NB4 (cell line): ENCODE measurements at regions not wholly inside any gene's neighbourhood (a gene's known extent, or its start where the extent isn't known, plus 50 kb on each side); places are given as distances from the start of the nearest gene placed in this dataset.

ENCODE experiments used
- DNase-seq: peaks from one replicate; pipeline ENCODE4 v3.0.0; 2010; ENCODE audit warnings: low read depth
- H3K4me3 ChIP-seq: one replicate; pipeline ENCODE4 v1.5.1; 2011; ENCODE audit warnings: mild to moderate bottlenecking, low read depth, low read length, moderate library complexity
- MYC ChIP-seq: IDR thresholded peaks from 2 replicates; pipeline ENCODE4 v1.6.1; 2011; ENCODE audit warnings: low read depth, low read length
- POLR2A ChIP-seq: IDR thresholded peaks from 2 replicates; pipeline ENCODE4 v1.6.1; 2011; ENCODE audit warnings: mild to moderate bottlenecking; ENCODE audit not compliant: insufficient read length; ENCODE audit errors: extremely low read depth
- TF ChIP-seq, protein P1 (sequence below): IDR thresholded peaks from 2 replicates; pipeline ENCODE4 v1.6.1; 2011; ENCODE audit warnings: low read depth, low read length
- TF ChIP-seq, protein P2 (sequence below): IDR thresholded peaks from one replicate; pipeline ENCODE4 v1.5.1; 2012; ENCODE audit warnings: low read depth, low read length

DNA sequence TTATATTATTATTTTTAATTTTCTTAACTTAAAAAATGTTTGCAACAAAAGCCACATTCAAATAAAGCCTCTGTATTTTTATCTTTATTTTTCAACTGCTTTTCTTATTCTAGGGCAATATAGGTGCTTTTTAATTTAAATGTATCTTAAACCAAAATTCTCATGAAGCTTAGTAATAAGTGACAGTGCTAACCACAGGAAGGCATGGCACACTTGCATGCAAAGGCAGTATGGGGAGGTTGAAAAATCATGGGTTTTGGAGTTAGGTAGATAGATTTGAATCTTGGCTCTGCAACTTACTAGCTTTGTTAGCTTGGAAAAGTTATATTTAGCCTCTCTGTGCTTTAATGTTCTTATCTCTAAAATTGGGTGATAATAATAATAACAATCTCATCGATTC, 458.0 kb downstream of the DMAC1 start:
- no peak for DNase-seq
- no peak overlapping the region for H3K4me3 ChIP-seq
- TF ChIP-seq, protein P1, sequence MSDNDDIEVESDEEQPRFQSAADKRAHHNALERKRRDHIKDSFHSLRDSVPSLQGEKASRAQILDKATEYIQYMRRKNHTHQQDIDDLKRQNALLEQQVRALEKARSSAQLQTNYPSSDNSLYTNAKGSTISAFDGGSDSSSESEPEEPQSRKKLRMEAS = no peak
- TF ChIP-seq MYC (no peak), POLR2A (no peak)
- TF ChIP-seq, protein P2, sequence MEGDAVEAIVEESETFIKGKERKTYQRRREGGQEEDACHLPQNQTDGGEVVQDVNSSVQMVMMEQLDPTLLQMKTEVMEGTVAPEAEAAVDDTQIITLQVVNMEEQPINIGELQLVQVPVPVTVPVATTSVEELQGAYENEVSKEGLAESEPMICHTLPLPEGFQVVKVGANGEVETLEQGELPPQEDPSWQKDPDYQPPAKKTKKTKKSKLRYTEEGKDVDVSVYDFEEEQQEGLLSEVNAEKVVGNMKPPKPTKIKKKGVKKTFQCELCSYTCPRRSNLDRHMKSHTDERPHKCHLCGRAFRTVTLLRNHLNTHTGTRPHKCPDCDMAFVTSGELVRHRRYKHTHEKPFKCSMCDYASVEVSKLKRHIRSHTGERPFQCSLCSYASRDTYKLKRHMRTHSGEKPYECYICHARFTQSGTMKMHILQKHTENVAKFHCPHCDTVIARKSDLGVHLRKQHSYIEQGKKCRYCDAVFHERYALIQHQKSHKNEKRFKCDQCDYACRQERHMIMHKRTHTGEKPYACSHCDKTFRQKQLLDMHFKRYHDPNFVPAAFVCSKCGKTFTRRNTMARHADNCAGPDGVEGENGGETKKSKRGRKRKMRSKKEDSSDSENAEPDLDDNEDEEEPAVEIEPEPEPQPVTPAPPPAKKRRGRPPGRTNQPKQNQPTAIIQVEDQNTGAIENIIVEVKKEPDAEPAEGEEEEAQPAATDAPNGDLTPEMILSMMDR = no peak

DNA sequence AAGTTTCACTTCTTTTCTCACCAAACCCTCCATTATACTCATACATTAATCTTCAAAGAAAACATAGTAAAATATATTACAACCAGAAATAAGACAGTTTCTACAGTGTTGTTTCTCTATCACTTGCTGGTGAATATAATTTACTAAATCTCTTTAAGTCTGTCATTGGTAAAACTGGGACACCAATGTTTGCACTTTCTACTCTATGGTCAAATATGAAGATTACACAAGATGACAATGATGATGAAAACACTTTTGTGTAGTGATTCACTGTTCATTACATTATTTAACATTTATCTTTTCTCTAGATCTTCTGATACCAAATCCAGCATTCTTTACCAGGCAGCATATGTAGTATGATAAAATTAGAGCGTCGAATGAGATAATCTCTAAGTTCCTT, 459.1 kb downstream of the DMAC1 start:
- no peak overlapping the region for H3K4me3 ChIP-seq
- TF ChIP-seq, protein P2 = no peak
- TF ChIP-seq POLR2A (no peak), MYC (no peak)
- TF ChIP-seq, protein P1 = no peak
- DNase-seq = no peak

DNA sequence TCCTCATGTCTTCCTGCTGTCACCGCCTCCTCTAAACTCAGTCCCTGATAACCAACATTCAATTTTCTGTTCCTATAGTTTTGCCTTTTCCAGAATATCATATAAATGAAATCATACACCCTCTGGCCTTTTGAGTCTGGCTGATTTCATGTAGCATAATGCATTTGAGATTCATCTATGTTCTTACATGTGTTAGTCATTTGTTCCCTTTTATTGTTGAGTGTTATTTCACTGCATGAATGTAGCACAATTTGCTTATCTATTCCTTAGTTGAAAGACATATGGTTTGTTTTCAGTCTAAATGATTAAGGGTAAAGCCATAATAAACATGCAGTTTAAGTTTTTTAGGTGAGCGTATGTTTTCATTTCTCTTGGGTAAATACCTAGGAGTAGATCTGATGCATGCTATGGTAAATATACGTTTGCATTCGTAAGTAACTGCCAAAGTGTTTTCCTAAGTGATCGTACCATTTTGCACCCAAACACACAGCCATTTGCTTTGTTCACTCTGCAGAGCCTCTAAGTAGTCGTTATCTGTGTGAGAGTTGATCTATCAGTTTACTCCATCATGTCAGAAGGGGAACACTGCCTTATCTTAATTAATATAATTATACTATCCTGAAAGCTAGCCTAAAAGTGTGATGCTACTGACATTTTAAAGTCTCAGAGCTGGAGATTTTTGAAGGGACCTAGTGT, 460.8 kb downstream of the DMAC1 start:
- no peak overlapping the region for H3K4me3 ChIP-seq
- DNase-seq = no peak
- TF ChIP-seq, protein P2 = no peak
- no peak for TF ChIP-seq MYC
- no peak for TF ChIP-seq POLR2A
- TF ChIP-seq, protein P1 = no peak

DNA sequence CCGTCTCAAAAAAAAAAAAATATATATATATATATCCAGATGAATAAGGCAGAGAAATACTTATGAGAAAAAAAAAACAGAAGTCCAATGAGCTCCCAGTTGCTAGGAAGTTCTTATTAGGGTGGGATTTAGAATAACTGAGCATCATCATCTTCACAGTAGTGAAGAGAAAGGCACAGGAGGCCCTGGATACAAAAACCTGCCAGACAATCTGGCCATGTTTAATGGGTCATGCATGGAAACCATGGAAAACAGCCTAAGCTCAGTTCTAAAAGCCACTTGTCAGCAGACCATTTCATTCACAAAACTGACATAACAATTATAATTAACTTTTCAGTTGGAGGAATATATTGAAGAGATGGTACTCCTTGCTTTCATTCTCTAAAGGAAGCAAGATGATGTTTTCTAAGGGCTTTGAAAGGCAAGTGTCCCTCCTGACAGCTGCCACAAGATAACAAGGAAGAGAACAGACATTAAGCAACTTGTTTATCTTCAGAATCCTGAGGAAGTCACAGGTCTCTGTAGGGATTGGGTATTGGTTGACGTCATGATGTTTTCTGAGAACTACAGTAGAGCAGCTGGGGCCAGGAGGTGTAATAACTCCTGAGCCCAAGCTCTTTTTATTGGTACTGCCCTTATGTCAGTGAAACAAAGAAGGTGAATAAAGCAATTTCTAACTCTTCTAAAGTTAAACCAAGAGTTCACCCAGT, 463.1 kb downstream of the DMAC1 start:
- H3K4me3 ChIP-seq = no peak overlapping the region
- no peak for TF ChIP-seq MYC
- no peak for TF ChIP-seq POLR2A
- TF ChIP-seq, protein P2 = no peak
- TF ChIP-seq, protein P1 = no peak
- DNase-seq = no peak

DNA sequence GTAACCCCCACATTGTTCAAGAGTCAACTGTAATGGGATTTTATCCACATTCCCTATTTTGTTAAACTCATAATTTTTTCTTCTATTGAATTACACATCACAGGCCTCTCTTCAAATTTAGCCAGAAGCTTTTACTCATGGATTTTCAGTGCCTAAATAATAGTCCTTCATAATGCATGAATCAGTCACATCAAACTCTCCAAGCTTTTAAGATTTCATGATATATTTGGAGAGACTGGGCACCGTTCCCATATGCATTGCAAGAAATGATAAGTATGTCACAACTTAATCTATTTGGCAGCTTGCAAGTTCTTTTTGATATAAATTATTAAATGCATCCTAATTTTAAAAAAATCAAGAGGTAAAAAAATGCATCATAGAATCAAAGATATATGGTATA, 465.9 kb downstream of the DMAC1 start:
- TF ChIP-seq, protein P2 = no peak
- TF ChIP-seq POLR2A (no peak), MYC (no peak)
- TF ChIP-seq, protein P1 = no peak
- no peak for DNase-seq
- H3K4me3 ChIP-seq = no peak overlapping the region
